Astrocyte of the cerebellum (primary cell): ENCODE measurements at regions not wholly inside any gene's neighbourhood (a gene's known extent, or its start where the extent isn't known, plus 50 kb on each side); places are given as distances from the start of the nearest gene placed in this dataset.

Source experiments
- DNase-seq: peaks from one replicate; pipeline ENCODE4 v3.0.0-alpha.2; 2011; ENCODE audit warnings: low read depth
- H3K4me3 ChIP-seq: 2 replicates; pipeline ENCODE4 v1.5.1; 2011; ENCODE audit warnings: mild to moderate bottlenecking, low read depth, low read length, moderate library complexity
- in situ Hi-C: cut with HindIII; loops from 2 replicates; pipeline ENCODE4 v1.10.0; 2017; ENCODE audit warnings: low sequenced_read_pairs
- TF ChIP-seq, protein P1 (sequence below): IDR thresholded peaks from 2 replicates; pipeline ENCODE4 v1.5.1; 2012; ENCODE audit warnings: low read length, low read depth, moderate library complexity, mild to moderate bottlenecking; ENCODE audit errors: missing control alignments

DNA sequence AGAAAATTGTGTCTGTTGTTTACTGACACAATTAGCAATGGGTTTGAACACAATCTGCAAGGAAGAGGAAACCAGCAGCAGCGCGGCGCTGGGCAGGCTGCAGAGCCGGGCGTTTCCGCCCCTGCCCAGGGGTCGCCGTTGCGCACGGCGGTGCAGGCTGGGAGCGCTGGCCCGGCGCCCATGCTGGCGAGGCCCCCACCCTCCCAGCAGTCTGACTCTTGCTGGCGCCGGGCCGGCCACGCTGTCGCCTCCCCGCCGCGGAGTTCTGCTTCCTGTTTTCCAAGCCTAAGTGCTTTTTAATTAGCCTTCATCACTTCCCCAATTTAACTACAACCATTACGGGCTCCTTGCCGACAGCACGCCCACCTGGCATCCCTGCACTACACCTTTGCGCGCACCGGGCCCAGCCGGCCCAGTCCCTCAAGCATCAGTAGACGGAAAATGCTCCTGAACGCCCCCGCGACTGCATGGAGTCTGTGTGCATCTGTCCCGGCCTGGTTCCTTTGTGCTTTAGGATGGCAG lies 212.1 kb downstream of the GXYLT1 start:
- DNase-seq, result no peak
- TF ChIP-seq, protein P1, sequence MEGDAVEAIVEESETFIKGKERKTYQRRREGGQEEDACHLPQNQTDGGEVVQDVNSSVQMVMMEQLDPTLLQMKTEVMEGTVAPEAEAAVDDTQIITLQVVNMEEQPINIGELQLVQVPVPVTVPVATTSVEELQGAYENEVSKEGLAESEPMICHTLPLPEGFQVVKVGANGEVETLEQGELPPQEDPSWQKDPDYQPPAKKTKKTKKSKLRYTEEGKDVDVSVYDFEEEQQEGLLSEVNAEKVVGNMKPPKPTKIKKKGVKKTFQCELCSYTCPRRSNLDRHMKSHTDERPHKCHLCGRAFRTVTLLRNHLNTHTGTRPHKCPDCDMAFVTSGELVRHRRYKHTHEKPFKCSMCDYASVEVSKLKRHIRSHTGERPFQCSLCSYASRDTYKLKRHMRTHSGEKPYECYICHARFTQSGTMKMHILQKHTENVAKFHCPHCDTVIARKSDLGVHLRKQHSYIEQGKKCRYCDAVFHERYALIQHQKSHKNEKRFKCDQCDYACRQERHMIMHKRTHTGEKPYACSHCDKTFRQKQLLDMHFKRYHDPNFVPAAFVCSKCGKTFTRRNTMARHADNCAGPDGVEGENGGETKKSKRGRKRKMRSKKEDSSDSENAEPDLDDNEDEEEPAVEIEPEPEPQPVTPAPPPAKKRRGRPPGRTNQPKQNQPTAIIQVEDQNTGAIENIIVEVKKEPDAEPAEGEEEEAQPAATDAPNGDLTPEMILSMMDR, result no peak
- H3K4me3 ChIP-seq, result peak overlapping the region; percentile 44
- in situ Hi-C loops, result no loop called here

DNA sequence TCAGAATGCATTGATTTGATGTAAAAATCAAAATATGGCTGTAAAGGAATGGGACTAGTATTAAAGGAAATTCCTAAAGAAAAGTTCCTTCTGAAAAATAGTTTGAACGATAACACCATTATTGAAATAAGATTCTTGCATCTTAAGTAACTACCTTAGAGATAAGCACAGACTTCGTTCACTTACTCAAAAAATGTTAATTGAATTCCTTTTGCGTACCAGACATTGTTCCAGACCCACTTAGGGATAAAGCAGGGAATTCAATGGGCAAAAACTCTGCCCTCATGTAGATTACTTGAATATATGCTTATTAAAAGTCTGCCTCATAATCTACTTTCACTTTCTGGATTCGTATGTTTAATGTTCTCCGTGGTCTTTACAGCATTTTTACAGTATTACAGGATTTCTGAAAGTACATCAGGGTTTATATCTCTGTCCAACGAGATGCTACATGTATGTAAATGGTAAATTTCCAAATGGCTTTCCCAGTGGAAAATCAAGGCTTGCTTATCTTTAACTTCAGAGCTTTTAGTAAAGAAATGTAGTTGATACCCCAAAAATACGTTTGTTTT lies 213.7 kb downstream of the GXYLT1 start:
- in situ Hi-C loops, result no loop called here
- no peak overlapping the region for H3K4me3 ChIP-seq
- TF ChIP-seq, protein P1, result no peak
- no peak for DNase-seq

GRCh38 chr12:41924111-41924510 lies 220.6 kb downstream of the GXYLT1 start:
- in situ Hi-C loops, result no loop called here
- H3K4me3 ChIP-seq, result no peak overlapping the region
- DNase-seq, result no peak
- TF ChIP-seq, protein P1, result no peak

DNA sequence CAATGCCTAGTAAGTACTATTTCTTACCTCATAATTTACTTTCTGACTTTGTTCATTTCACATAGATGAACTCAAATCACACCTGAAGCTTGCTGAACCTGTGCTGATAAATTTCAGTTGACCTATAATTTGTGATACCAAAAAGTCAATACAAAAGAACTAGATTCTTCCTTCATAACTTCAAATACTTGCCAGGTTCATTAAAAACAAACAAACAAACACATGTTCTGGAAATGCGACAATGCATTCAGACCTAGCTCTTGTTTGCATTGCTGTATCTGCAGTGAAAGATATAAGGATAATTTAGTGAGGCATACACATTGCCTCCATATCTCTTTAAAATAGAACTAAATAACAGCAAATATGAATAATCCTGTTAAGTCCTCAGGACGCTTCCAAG lies 221.3 kb downstream of the GXYLT1 start:
- DNase-seq, result no peak
- no peak overlapping the region for H3K4me3 ChIP-seq
- TF ChIP-seq, protein P1, result no peak
- in situ Hi-C loops, result no loop called here

DNA sequence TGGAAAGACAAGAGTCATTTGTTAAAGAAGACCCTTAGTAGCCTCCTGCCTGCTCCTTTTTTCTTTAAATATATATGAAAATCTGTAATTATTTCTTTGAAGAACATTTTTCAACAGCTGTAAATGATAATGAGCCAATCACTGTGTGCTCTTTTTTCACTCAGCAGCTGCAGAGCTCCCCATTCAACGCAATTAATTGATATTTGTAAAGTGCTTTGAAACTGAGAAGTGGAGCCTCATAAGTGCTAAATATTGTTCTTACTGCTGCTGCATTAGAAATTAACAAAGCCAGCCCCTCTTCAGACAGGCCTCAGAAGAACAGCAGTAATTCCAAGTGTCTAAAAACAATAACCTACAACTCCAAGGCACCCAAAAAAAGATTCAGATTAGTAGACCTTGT lies 224.3 kb downstream of the GXYLT1 start:
- DNase-seq, result no peak
- in situ Hi-C loops, result no loop called here
- H3K4me3 ChIP-seq, result no peak overlapping the region
- TF ChIP-seq, protein P1, result no peak

DNA sequence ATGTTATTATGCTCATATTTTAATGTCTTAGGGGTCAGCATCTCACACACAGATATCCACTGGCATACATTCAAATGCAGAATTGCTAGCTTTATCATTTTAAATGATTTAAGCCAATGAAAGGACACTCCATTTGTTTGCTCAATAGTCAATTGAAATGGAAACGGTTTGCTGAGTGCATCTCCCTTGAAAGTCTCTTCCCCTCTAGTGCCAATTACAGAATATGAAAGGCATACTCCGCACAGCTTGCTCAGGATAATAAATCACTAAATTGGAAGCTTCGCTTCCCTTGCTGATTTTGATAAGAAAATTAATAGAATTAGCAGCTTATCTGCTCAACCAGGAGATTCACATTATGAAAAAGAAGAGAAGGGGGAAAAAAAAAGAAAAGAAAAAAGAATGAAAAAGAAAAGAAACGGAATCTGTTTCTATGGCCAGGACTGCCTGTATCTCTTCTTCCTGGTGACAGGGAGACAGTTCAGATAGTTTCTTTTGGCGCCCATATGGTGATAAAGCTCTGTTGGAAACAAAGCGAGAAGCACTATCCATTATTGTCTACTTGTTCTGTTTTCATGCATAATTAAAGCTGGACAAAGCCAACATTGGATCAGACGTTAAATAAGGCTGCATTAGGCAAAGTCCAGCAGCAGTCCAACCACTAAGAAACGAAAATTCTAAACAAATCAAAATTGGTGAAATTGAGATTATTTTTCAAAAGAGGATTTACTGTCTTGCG lies 225.0 kb downstream of the GXYLT1 start:
- in situ Hi-C loops, result no loop called here
- no peak overlapping the region for H3K4me3 ChIP-seq
- TF ChIP-seq, protein P1, result no peak
- no peak for DNase-seq
